Islet of Langerhans (tissue), 1 donor: ENCODE measurements at regions not wholly inside any gene's neighbourhood (a gene's known extent, or its start where the extent isn't known, plus 50 kb on each side); places are given as distances from the start of the nearest gene placed in this dataset.

Experiments used
- FAIRE-seq: peaks from one replicate; lab custom pipeline; 2011; peaks lifted over from hg19 to GRCh38; lab: Jason Lieb, UNC

DNA sequence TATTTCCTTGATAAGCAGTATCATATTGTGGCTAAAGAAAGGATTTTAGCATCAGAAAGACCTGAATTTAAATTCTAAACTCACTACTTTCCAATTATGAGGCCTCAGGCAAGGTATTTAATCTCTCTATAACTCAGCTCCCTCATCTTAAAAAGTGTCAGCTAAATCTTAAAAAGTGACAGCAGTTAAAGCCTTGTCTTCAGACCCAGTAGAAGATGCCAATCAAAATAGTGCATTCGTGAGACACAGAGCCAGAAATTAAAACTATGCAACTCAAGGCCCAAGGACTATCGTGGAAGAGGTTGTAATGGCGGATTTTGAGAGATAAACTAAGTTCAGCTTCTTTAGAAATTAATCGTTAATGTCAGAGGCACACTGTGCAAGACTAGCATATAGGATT is 677.5 kb upstream of the BRINP3 start:
- FAIRE-seq = no peak

DNA sequence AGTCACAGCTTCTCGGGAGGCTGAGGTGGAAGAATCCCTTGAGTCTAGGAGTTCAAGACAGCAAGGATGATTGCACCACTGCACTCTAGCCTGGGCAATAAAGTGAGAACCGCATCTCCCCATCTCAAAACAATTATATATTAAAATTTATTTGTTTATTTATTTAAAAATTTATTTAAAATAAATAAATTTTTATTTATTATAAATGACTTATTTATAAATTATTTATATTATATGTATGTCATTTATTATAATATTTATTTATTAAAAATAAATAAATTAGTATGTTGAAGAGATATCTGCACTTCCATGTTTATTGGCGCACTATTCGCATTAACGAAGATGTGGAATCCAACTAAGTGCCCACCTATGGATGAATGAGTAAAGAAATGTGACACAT is 683.2 kb upstream of the BRINP3 start:
- FAIRE-seq = no peak

DNA sequence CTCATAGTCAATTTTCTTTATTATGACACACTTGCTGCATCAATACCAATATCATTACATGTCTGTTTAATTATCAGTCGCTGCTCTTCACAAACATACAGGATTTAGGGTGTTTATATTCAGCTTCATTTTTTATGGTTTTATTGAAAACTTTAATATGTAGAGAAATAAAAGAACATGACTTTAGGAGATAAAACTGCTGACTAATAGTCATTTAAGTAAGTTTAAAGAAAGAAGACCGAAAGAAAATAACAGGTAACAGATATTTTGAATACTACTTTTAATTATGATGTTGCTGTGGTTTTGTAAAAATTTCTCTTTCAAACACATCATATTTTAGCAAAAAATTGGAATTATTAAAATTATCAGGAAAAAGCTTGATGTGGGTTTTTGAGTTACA is 685.1 kb upstream of the BRINP3 start:
- FAIRE-seq = no peak

DNA sequence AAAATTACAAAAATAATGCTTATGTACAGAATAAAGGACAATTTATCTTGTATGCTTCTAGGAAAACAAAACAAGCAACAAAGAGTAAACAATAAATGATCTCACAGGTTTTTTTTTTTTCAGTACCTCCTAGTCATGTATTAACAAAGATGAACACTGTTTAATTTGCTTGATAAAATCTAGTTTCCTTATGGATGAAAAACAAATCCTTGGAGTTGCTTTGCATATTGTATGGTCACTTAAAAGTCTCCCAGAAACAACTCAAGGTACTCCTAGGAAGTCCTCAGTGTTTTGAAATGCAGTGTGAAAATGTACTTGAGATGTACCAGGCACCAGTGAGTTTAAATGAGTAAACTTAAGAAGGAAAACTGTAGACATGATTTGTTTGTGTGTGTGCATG is 686.0 kb upstream of the BRINP3 start:
- no peak for FAIRE-seq

DNA sequence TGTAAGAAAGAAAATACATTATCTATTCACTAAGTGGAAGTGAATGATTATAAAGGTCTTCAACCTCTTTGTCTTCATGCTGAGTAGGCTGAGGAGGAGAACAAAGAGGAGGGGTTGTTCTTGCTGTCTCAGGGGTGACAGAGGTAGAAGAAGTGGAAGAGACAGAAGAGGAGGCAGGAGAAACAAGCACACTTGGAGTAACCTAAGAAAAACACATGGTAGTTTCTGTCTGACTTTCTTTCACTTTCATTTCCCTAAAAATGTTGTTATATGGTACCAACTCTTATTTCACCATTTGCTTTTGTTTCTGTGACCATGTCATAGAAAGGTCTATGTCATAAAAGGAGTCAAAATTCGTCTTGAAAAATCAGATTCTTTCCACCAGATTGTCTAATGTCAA is 696.6 kb upstream of the BRINP3 start:
- FAIRE-seq = no peak

DNA sequence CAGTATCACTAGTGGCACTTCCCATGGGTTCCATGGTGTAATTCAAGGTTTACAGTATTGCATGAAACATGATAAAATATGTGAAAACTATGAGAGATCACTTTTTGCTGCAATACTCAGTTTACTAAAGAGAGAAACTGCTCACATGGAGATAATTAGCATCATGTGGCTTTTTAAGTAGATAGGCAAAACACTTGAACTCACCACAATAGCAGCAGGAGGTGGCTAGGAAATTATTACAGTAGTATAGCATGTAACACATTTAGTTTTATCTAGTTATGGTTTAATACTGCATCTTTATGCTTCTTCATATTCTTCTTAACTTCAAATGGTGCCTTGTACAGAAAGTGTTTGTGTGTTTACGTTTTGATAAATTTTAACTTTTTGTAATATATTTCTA is 698.5 kb upstream of the BRINP3 start:
- no peak for FAIRE-seq

DNA sequence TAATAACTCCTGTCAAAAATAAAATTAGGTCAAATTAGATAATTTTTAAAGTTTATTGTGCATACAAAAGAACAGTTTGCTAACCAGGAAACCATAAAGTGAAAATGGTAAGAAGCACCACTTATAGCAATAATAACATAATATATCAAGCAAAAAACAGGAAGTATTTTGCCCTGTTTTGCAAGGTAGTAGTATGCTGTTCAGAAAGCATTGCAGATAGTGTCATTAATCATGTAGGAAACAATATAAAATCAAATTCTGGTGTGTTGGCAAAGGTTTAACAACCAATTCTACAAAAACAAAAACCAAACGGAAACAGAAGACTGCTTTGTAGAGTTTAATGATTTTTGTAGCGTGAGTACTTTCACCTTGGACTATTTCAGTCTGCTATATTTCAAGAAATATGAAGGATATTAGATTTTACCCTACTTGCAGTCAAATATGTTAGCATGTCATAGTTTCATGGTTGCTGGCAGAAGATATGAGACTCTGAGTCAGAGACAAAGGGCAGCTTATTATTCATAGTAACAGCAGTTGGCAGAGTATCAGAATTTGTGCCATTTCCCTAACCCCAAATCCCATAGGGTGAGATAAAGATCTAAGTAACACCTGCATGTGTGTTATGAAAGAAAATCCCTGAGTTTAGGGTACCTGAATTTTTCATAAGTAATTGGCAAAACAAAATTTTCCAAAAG is 729.0 kb upstream of the BRINP3 start:
- FAIRE-seq = no peak

DNA sequence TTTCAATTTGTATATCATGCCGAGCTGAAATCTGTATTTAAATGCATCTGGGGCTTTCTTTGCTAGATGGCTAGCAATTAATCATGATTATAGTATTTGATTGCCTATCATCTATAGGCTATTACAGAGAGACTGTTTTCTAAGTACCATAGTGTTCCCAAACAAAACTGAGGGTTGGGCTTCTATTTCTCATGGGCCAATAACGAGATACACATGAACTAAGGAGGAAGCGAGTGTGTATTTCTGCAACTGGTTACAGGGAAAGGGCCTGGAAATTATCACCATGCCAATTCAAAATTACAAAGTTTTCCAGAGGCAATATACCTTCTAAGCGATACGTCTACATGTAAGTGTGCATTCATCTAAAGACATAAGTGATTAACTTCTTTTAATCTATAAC is 744.5 kb upstream of the BRINP3 start:
- FAIRE-seq = no peak

DNA sequence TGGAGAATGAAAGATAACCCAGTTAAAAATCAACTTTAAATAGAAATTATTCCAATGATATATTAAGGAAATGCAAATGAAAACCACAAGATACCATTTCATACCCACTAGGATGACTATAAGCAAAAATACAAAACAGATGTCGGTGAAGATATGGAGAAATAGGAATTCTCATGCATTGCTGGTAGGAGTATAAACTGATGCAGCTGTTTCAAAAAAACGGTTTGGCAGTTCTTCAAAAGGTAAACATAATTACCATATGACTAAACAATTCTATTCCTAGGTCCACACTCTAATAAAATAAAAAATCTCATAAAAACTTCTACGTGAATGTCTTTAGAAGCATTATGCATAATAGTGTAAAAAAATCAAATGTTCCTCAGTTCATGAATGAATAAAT is 763.3 kb upstream of the BRINP3 start:
- FAIRE-seq = no peak

DNA sequence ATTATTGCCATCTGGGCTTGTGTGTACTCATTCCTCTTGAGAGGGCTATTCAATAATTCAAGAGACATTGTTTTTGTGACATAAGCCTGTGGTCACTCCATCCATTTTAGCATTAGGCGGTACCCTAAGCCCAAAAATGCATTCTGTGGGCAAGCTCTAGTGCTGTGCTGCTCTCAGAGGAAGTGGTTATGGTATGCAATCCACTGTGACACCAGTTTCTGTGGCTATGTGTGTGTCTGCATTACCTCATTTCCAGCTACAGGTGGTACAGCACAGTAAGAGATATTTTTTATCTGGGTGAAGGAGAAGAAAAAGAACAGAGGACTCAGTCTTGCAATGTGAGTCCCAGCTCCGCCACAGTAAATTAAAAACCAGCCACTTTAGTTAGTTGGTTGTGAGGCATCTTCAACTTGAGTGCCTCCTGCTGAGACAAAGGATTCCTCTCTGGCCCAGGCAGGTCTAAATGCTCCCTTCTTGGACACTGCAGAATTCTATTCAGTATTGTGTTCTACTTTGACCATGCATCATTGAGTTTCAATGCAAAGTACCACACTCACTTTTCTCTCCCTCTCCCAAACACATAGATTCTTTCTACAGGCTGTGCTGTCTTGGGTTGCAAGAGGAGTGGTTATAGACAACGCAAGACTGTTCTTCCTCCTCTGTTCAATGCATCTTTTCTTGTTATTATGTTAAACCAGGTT is 777.8 kb upstream of the BRINP3 start:
- no peak for FAIRE-seq

DNA sequence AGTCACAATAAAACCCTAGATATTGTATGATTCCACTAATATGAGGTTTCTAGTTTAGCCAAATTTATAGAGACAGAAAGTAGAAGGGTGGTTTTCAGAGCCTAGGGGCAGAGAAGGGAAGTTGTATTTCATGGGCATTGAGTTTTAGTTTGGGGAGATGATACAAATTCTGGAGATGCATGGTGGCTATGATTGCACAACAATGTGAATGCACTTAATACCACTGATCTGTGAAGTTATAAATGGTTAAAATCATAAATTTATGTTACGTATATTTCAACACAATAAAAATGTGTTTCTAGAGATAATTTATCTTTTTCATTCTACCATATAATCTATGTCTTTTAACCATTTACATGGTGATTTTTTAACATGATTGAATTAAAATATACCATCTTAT is 779.3 kb upstream of the BRINP3 start:
- FAIRE-seq = no peak

DNA sequence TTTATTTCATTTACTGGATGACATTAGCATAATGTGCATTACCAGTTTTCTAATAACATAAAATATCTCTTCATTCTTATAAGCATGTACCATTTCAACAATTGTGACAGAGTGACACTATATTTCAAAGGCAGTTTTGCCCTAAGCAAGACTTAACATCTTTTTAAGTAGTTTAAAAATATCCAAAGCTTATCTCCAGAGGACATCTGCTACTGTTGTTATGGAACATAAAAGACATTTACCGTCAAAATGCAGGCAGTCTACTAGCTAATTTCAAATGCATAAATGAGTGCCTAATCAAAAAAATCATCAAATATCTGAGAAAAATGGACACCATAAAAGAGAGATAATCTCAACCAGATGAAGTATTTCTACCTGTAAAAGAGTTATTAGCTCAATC is 782.4 kb upstream of the BRINP3 start:
- FAIRE-seq = no peak

DNA sequence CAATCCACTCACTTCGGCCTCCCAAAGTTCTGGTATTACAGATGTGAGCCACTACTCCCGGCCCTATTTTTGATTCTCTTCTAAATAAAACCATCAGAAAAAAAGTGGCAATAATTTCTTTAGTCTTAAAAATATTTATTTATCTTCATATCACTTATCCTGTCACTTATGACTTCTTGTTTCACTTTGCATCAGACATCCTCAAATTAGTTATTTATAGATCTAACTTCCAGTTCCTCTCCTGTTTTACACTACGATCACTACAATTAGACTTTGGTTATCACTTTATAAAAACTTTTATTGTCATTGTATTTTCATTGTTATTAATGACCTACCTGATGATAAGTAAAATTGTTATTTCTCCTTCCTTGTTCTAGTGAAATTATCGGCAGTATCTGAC is 783.4 kb upstream of the BRINP3 start:
- no peak for FAIRE-seq

DNA sequence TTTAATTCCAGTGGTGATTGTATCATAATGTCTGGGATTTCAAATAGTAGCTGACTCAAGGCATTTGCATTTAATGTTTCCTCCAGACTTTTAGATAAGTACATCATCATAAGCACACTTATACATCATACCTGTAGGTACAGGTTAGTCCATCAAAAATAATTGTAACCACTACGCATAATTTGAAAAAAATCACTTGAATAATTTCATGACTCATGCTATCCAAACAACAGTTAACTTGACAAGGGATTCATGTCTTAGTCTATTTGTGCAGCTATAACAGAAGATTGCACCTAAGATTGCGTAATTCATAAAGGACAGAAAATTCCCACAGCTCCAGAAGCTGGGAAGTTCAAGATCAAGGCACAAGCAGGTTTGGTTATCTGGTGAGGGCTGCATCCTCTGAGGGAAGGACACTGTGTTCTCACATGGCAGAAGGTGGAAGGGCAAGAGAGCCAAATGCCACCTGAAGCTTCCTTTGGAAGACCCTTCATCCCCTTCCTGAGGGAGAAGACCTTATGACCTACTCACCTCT is 801.7 kb upstream of the BRINP3 start:
- FAIRE-seq = no peak

DNA sequence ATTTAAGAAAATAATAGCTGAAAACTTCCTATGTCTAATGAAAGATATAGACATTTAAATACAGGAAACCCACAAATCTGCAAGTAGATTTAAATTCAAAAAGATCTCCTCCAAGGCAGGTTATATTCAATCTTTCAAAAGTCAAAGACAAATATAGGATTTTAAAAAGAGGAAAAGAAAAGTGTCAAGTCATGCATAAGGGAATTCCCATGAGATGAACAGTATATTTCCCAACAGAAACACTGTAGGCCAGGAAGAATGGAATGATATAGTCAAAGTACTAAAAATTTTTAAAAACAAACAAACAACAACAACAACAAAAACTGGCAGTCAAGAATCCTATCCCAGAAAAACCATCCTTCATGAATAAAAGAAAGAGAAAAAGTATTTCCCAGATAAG is 806.5 kb upstream of the BRINP3 start:
- no peak for FAIRE-seq

DNA sequence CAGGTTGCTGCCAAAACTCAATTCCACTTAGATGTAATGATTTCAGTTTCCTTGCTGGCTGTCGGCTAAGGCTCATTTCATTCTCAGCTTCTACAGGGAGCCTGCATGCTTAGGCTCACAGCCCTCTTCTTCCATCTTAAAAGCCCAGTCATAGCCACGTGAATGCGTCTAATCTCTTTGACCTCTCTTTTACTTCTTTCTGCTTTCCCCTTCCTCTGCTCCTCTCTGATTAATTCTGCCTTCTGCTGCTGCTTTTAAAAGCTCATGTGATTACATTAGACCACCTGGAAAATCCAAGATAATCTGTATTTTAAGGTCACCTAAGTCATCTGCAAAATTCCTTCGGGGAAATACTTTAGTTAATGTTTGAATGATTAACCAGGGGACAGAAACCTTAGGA is 812.8 kb upstream of the BRINP3 start:
- FAIRE-seq = no peak

DNA sequence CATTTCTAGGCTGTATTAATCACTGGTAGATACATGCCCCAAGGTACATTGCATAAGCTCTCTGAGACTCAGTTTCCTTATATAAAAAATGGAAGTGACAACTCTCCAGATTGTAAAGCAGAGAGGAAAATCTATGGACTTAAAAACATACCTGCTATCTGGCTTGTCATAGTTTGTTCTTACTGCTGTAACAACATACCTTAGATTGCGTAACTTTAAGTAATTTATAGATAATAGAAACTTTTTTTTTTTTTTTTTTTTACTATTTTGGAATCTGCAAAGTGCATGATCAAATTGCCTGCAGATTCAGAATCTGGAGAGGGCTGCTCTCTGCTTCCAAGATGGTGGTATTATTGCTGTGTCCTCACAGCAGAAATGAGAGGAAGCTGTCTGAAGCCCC is 827.7 kb upstream of the BRINP3 start:
- FAIRE-seq = no peak

DNA sequence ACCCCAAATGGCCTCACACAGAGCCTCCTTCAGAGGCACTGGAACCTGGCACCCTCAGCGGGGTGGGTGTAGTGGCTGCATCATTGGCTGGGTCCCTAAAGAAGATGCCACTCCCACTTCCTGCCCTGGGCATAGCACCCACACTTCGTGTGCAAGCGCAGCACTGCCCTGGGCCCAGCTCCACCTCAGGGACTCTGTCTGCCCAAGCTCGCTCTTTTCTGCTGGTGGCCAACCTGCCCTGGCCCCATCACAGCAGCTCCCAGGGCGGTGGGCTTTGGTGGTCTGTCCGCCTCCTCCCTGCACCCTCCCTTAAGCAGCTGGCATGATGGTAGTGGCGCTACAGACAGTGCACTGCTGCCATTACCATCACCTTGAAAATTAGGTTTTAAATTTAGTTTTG is 829.3 kb upstream of the BRINP3 start:
- FAIRE-seq = no peak

DNA sequence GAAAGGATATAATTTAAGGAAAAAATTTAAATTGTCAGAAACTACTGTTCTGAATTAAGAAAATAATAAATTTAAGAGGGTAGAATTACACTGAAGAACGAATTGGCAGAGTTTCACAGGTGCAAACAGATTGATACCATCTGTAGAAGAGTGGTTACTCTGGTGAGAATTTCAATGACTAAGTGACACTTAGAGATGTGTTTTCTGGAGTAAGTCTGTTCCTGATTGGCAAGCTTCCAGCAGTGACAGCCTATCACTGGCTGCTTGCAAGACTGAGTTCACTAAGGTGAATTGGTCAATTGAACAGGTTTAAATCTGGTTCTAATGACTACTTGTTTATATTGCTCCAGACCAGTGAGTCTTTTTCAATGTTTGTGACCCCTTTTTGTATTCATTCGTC is 838.2 kb upstream of the RGS18 start:
- no peak for FAIRE-seq

DNA sequence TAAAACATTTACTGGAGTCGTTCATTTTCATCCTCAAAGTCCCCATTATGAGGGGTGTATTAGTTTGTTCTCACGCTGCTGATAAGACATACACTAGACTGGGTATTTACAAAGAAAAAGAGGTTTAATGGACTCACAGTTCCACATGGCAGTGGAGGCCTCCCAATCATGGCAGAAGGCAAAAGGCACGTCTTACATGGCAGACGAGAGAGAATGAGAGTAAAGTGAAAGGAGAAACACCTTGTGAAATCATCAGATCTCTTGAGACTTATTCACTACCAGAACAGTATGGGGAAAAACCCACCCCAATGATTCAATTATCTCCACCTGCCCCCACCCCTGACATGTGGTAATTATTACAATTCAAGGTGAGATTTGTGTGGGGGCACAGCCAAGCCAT is 830.4 kb upstream of the RGS18 start:
- no peak for FAIRE-seq

DNA sequence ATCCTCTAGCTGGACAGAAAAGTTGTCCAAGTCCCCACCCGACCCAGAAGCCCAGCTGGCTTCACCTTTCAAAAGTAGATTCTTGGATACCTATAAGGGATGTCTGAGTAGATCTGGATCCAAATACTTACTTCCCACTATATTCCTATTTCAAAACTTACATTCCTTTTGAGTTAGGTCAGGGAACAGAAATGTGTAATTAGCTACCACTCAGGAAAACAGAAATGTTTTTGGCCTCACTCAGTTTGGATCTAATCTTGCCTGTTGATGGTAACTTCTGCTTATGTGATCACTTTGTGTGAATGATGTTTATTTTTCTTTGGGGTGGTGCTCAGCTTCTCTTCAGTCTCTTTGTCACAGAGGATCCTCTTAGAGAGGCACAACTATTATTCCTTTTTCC is 814.4 kb upstream of the RGS18 start:
- FAIRE-seq = no peak

DNA sequence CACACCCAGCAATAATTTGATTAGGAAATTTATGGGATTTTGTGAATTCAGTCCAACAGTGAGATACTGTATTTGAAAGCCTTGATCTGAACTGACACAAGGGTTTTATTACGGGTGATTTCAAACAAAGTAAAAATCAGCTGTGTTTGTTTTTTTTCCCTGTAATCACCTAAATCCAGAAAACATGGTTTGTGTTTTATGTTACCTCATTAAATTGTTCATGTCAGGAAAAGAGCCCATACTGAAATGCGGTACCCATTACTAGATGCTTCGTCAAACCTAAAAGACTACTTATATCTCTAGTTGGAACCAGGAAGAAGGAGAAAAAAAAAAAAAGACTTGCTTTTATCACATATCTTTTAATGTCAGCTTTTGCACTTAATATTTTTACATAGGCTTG is 811.9 kb upstream of the RGS18 start:
- no peak for FAIRE-seq

DNA sequence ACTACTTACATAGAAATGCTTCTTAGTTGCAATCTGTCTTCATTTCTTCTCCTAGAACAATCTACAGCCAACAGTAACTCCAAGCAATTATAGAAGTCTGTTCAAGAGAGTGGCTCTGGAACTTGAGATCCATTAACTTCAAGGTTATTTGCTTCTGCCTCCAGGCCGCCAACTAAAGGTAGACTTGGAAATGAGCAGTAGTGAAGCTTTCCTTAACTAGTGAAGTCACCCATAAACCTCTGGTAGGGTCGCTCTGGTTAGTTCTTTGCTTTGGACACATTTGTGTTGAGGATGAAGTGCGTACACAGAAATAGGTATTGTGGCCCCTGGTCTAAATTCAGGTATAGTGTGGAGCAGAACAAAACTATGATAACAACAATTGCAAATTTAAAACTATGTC is 809.9 kb upstream of the RGS18 start:
- no peak for FAIRE-seq

DNA sequence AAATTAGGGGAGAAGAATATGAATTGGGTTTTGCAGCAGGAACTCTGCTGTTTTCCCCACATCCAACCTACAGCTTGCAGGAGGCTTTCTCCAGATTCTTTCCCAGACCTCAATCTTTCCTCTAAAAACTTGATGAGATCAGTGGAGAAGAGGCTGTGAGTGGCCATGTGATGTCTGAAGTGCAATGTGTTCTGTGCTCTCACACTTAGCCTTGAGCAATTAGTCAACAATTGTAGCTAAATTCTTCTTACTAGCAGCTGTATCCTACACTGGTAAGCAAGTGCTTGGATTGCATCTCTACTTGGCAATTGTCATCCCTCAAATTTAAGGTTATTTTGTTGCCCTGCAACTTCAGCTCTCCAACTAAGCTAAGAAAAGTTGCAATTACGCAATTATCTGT is 807.3 kb upstream of the RGS18 start:
- no peak for FAIRE-seq
